ENCODE measurements at regions not wholly inside any gene's neighbourhood (a gene's known extent, or its start where the extent isn't known, plus 50 kb on each side); places are given as distances from the start of the nearest gene placed in this dataset.
"Not testable (repeated sequence)": the region's sequence is repeated elsewhere in the genome, so short reads cannot be mapped to it uniquely, and the experiment has no call there.

- Histone ChIP-seq H3K4me3 (no peak overlapping the region), H3K4me1 (no peaks in the 10 kb centered on the region), H3K27me3 (no peaks in the 10 kb centered on the region), H2AFZ (replicated peaks) (peak overlapping the region; percentile 60), H3K9me3 (ENCODE audit: low read depth) (no peaks in the 10 kb centered on the region), H3K79me2 (ENCODE audit: low read depth) (no peaks in the 10 kb centered on the region), H3K4me2 (no peak overlapping the region), H4K20me1 (ENCODE audit: low read depth) (no peaks in the 10 kb centered on the region), H3K9ac (no peak overlapping the region), H3F3A (ENCODE audit: low read depth) (no peaks in the 10 kb centered on the region), H3K36me3 (no peaks in the 10 kb centered on the region), H3K27ac (no peak overlapping the region)
- Mint-ChIP-seq H3K36me3 (no peaks in the 10 kb centered on the region), H3K4me1 (no peaks in the 10 kb centered on the region), H3K27me3 (ENCODE audit: insufficient read depth, low read depth) (no peaks in the 10 kb centered on the region), H3K27ac (no peak overlapping the region), H3K9me3 (no peaks in the 10 kb centered on the region), H3K4me3 (no peak overlapping the region)
- no peak for TF ChIP-seq CTCF (IDR thresholded peaks at IDR 0.05)
- no peak for TF ChIP-seq EZH2 (IDR thresholded peaks at IDR 0.05)
- no peak for TF ChIP-seq EZH2phosphoT487 (IDR thresholded peaks at IDR 0.05)
- DNase-seq (ENCODE audit: low spot score), result no peak
Measured at GRCh38 chr9:73325983-73326382, 174.3 kb downstream of the ANXA1 start.

- no peak overlapping the region for H3K4me3 Mint-ChIP-seq
- Histone ChIP-seq H3K9me3 (ENCODE audit: low read depth) (no peaks in the 10 kb centered on the region), H3K4me3 (no peak overlapping the region), H3K9ac (no peak overlapping the region), H2AFZ (replicated peaks) (no peak overlapping the region), H3K36me3 (no peaks in the 10 kb centered on the region), H3F3A (ENCODE audit: low read depth) (no peaks in the 10 kb centered on the region), H3K27ac (no peak overlapping the region), H4K20me1 (ENCODE audit: low read depth) (no peaks in the 10 kb centered on the region), H3K4me1 (no peaks in the 10 kb centered on the region), H3K27me3 (no peaks in the 10 kb centered on the region), H3K4me2 (no peak overlapping the region), H3K79me2 (ENCODE audit: low read depth) (no peaks in the 10 kb centered on the region)
- H3K4me1 Mint-ChIP-seq, result peaks cover 2% of the 10 kb centered on the region
- no peaks in the 10 kb centered on the region for H3K36me3 Mint-ChIP-seq
- no peaks in the 10 kb centered on the region for H3K27me3 Mint-ChIP-seq (ENCODE audit: insufficient read depth, low read depth)
- H3K9me3 Mint-ChIP-seq, result no peaks in the 10 kb centered on the region
- TF ChIP-seq EZH2 (IDR thresholded peaks at IDR 0.05), result no peak
- TF ChIP-seq EZH2phosphoT487 (IDR thresholded peaks at IDR 0.05), result no peak
- TF ChIP-seq CTCF (IDR thresholded peaks at IDR 0.05), result no peak
- no peak overlapping the region for H3K27ac Mint-ChIP-seq
- no peak for DNase-seq (ENCODE audit: low spot score)
Measured at GRCh38 chr9:73327149-73327548, 175.5 kb downstream of the ANXA1 start.

- not testable (repeated sequence) for H3K36me3 ChIP-seq; H3K4me3 Mint-ChIP-seq; H3K9ac ChIP-seq; H3K79me2 ChIP-seq (ENCODE audit: low read depth); DNase-seq (ENCODE audit: low spot score); H3K4me1 ChIP-seq; H3F3A ChIP-seq (ENCODE audit: low read depth); H3K27me3 ChIP-seq; H3K4me2 ChIP-seq; H3K27me3 Mint-ChIP-seq (ENCODE audit: insufficient read depth, low read depth); H2AFZ ChIP-seq (replicated peaks); H3K27ac Mint-ChIP-seq; H3K27ac ChIP-seq; H3K4me3 ChIP-seq; H3K36me3 Mint-ChIP-seq; H3K9me3 Mint-ChIP-seq; H4K20me1 ChIP-seq (ENCODE audit: low read depth); H3K9me3 ChIP-seq (ENCODE audit: low read depth)
- peaks cover 11% of the 10 kb centered on the region for H3K4me1 Mint-ChIP-seq
Measured at GRCh38 chr9:73337182-73337581, 185.5 kb downstream of the ANXA1 start.

- Histone ChIP-seq H3K4me2 (no peak overlapping the region), H3K9ac (no peak overlapping the region), H3K36me3 (no peaks in the 10 kb centered on the region), H3K27ac (no peak overlapping the region), H3K27me3 (no peaks in the 10 kb centered on the region), H4K20me1 (ENCODE audit: low read depth) (no peaks in the 10 kb centered on the region), H3F3A (ENCODE audit: low read depth) (no peaks in the 10 kb centered on the region), H3K4me3 (no peak overlapping the region), H3K9me3 (ENCODE audit: low read depth) (no peaks in the 10 kb centered on the region), H2AFZ (replicated peaks) (no peak overlapping the region), H3K4me1 (peaks cover 15% of the 10 kb centered on the region), H3K79me2 (ENCODE audit: low read depth) (no peaks in the 10 kb centered on the region)
- no peak for TF ChIP-seq CTCF (IDR thresholded peaks at IDR 0.05)
- TF ChIP-seq EZH2phosphoT487 (IDR thresholded peaks at IDR 0.05), result no peak
- TF ChIP-seq EZH2 (IDR thresholded peaks at IDR 0.05), result no peak
- DNase-seq (ENCODE audit: low spot score), result no peak
- Mint-ChIP-seq H3K9me3 (no peaks in the 10 kb centered on the region), H3K27me3 (ENCODE audit: insufficient read depth, low read depth) (no peaks in the 10 kb centered on the region), H3K4me3 (no peak overlapping the region), H3K36me3 (no peaks in the 10 kb centered on the region), H3K27ac (no peak overlapping the region), H3K4me1 (no peaks in the 10 kb centered on the region)
Measured at GRCh38 chr9:73344060-73344459, 192.4 kb downstream of the ANXA1 start.
